ENCODE measurements at regions not wholly inside any gene's neighbourhood (a gene's known extent, or its start where the extent isn't known, plus 50 kb on each side); places are given as distances from the start of the nearest gene placed in this dataset.

DNA sequence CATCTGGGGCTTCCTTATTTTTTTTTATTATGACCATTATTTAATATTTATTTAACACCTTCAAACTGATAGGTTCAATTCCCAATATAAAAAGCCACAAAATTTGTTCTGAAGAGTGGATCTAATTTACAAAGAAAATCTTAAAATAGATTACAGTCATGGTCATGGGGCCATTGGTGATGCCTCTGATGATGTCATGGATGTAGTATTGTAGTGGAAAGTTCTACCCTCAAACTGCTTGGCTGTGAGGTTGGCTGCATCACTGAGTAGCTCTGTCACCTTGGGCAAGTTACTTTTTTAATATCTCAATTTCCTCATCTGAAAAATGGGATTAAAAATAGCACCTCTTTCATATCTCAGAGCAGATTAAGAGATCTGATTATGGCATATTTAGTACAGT lies 128.5 kb downstream of the DKK1 start:
- DNase-seq (ENCODE audit: low read depth, low spot score), result peak; percentile 38

DNA sequence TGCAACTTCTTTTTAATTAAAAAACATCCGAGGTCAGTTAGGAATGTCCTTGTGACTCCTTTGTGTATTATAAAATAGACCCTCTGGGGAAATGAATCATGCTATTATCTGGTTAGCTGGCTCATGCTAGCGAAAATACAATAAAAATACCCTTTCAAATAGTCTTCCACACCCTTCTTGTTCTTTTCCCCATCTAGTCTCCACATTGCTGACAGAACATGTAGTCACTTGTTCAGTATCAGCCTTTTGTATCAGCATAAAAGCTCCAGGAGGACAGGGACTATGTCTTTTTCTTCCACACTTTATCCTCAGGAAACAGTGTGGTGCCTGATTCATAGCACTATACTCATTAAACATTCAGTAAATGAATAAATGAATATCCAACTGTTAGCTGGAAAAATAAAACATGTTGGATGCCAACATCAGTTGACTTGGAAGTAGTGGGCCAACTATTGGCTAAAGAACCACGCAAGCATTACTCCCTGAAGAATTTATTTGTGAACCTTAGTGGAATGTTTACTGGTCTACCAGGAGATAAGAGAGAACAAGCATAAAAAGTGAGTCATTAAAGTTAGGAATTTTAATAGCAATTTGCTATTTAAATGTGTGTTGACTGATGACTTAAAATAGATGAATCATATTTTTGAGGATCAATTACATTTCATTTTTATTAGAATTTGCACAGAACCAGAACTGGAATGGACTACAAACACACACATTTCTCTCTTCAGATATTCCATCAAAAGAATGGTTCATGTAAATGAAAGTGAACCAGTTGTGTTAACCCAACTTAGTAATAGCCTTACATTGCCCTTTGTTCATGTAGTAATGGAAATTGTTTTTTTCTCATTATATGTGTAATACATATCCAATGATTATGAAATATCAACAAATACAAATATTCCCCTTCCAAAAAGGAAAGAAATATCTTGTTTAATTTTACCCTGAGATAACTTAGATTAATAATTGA lies 129.6 kb downstream of the DKK1 start:
- dilution Hi-C loops (cut with MboI; ENCODE audit: extremely low pct_ligation_motif_present, low sequenced_read_pairs), result no loop called here
- POLR2A ChIA-PET, result interaction anchor here (0.8 to 1.4 kb wide), 2 partner anchors 108 to 125 kb away, joined by 4 read pairs; no protein-coding TSS in a partner anchor
- TF ChIP-seq MYC (IDR thresholded peaks at IDR 0.05; ENCODE audit: low read depth, low read length) (no peak), FOS (IDR thresholded peaks at IDR 0.05; ENCODE audit: borderline replicate concordance, insufficient read depth, low read length) (peak; percentile 85), GATA2 (IDR thresholded peaks at IDR 0.05; ENCODE audit: insufficient read depth, insufficient read length, low read depth, low read length) (peak; percentile 86), POLR2AphosphoS5 (IDR thresholded peaks at IDR 0.05; ENCODE audit: insufficient read depth, low read depth, low read length) (no peak), JUN (IDR thresholded peaks at IDR 0.05; ENCODE audit: borderline replicate concordance, insufficient read depth, insufficient read length, low read depth) (peak; percentile 74)
- DNase-seq (ENCODE audit: low read depth, low spot score), result peak; percentile 85
- Histone ChIP-seq H3K27ac (ENCODE audit: insufficient read depth, low read depth, low read length) (peak overlapping the region; percentile 96), H3K4me2 (ENCODE audit: insufficient read depth, low read length) (peak overlapping the region; percentile 63), H3K4me3 (replicated peaks in 1 of 3; ENCODE audit: insufficient read depth in 1 of 3, low read depth in 1 of 3, low read length in 3 of 3) (no peak overlapping the region), H2AFZ (ENCODE audit: low read depth, low read length) (peak overlapping the region; percentile 53), H4K20me1 (replicated peaks; ENCODE audit: control insufficient read depth, extremely low read depth, insufficient read depth, low read length) (no peaks in the 10 kb centered on the region), H3K9me1 (replicated peaks; ENCODE audit: control insufficient read depth, extremely low read depth, insufficient read depth, low read length) (no peaks in the 10 kb centered on the region), H3K9ac (replicated peaks; ENCODE audit: extremely low read depth, insufficient read depth, low read length) (peak overlapping the region; percentile 70), H3K79me2 (ENCODE audit: control insufficient read depth, insufficient read depth, low read length) (no peaks in the 10 kb centered on the region), H3K36me3 (ENCODE audit: control insufficient read depth in 2 of 2, extremely low read depth in 1 of 2, insufficient read depth in 2 of 2, low read length in 2 of 2) (no peaks in the 10 kb centered on the region), H3K4me1 (ENCODE audit: control insufficient read depth, extremely low read depth, insufficient read depth, low read length) (peaks cover 21% of the 10 kb centered on the region), H3K9me3 (replicated peaks; ENCODE audit: control insufficient read depth, insufficient read depth, low read length) (no peaks in the 10 kb centered on the region), H3K27me3 (ENCODE audit: control insufficient read depth in 2 of 2, insufficient read depth in 2 of 2, low read length in 2 of 2) (no peaks in the 10 kb centered on the region)
- CTCF ChIA-PET, result interaction anchor here (0.6 to 2.3 kb wide), 5 partner anchors 45 to 130 kb away, joined by 3 to 18 read pairs (median 5); partner anchors contain the start of gene DKK1
- BruUV-seq (replicated peaks), result TSS peak; percentile 83
- intact Hi-C loops (cut with micrococcal nuclease), result loop anchor here (1.0 kb wide), 4 partner anchors 23 to 129 kb away; partner anchors contain the start of gene DKK1
- FAIRE-seq, result peak; percentile 89

More for the DNA sequence above, 128.5 kb downstream of the DKK1 start:
- Histone ChIP-seq H3K4me1 (ENCODE audit: control insufficient read depth, extremely low read depth, insufficient read depth, low read length) (peaks cover 21% of the 10 kb centered on the region), H3K4me3 (replicated peaks in 1 of 3; ENCODE audit: insufficient read depth in 1 of 3, low read depth in 1 of 3, low read length in 3 of 3) (no peak overlapping the region), H2AFZ (ENCODE audit: low read depth, low read length) (no peak overlapping the region), H3K9ac (replicated peaks; ENCODE audit: extremely low read depth, insufficient read depth, low read length) (peak overlapping the region; percentile 70), H4K20me1 (replicated peaks; ENCODE audit: control insufficient read depth, extremely low read depth, insufficient read depth, low read length) (no peaks in the 10 kb centered on the region), H3K27me3 (ENCODE audit: control insufficient read depth in 2 of 2, insufficient read depth in 2 of 2, low read length in 2 of 2) (no peaks in the 10 kb centered on the region), H3K79me2 (ENCODE audit: control insufficient read depth, insufficient read depth, low read length) (no peaks in the 10 kb centered on the region), H3K27ac (ENCODE audit: insufficient read depth, low read depth, low read length) (peak overlapping the region; percentile 96), H3K4me2 (ENCODE audit: insufficient read depth, low read length) (peak overlapping the region; percentile 63), H3K9me1 (replicated peaks; ENCODE audit: control insufficient read depth, extremely low read depth, insufficient read depth, low read length) (no peaks in the 10 kb centered on the region), H3K36me3 (ENCODE audit: control insufficient read depth in 2 of 2, extremely low read depth in 1 of 2, insufficient read depth in 2 of 2, low read length in 2 of 2) (no peaks in the 10 kb centered on the region), H3K9me3 (replicated peaks; ENCODE audit: control insufficient read depth, insufficient read depth, low read length) (no peaks in the 10 kb centered on the region)
- dilution Hi-C loops (cut with MboI; ENCODE audit: extremely low pct_ligation_motif_present, low sequenced_read_pairs), result no loop called here
- ChIA-PET POLR2A (interaction anchor here (0.6 to 1.4 kb wide), 3 partner anchors 53 to 124 kb away, joined by 4 to 8 read pairs (median 4); no protein-coding TSS in a partner anchor), CTCF (interaction anchor here (1.0 to 2.3 kb wide), 6 partner anchors 16 to 123 kb away, joined by 3 to 18 read pairs (median 3); no protein-coding TSS in a partner anchor)
- BruUV-seq (replicated peaks), result no TSS peak
- TF ChIP-seq FOS (IDR thresholded peaks at IDR 0.05; ENCODE audit: borderline replicate concordance, insufficient read depth, low read length), result no peak
- peak; percentile 32 for TF ChIP-seq JUN (IDR thresholded peaks at IDR 0.05; ENCODE audit: borderline replicate concordance, insufficient read depth, insufficient read length, low read depth)
- FAIRE-seq, result no peak
- intact Hi-C loops (cut with micrococcal nuclease), result no loop called here
